Esophagus muscularis mucosa (tissue), 3 donors: ENCODE measurements at regions not wholly inside any gene's neighbourhood (a gene's known extent, or its start where the extent isn't known, plus 50 kb on each side); places are given as distances from the start of the nearest gene placed in this dataset.

Experiments
- POLR2A ChIP-seq: fragments of 450-650 bp; IDR thresholded peaks from one replicate; pipeline ENCODE4 v1.6.1; 2017; ENCODE audit warnings: antibody characterized with exemption, moderate library complexity, mild to moderate bottlenecking, low read depth
- TF ChIP-seq, protein P1 (sequence below), 3 experiments: fragments of 200-600 bp in 2 of 3; fragments of 450-650 bp in 1 of 3; sonication (generic) in 2 of 3; IDR thresholded peaks; one replicate each; pipeline ENCODE4 v1.5.1; 2017 to 2019; ENCODE audit warnings: antibody characterized with exemption in 3 of 3, mild to moderate bottlenecking in 2 of 3, moderate library complexity in 1 of 3

GRCh38 chr2:41495050-41495449, 552.8 kb upstream of the PKDCC start:
- TF ChIP-seq, protein P1, sequence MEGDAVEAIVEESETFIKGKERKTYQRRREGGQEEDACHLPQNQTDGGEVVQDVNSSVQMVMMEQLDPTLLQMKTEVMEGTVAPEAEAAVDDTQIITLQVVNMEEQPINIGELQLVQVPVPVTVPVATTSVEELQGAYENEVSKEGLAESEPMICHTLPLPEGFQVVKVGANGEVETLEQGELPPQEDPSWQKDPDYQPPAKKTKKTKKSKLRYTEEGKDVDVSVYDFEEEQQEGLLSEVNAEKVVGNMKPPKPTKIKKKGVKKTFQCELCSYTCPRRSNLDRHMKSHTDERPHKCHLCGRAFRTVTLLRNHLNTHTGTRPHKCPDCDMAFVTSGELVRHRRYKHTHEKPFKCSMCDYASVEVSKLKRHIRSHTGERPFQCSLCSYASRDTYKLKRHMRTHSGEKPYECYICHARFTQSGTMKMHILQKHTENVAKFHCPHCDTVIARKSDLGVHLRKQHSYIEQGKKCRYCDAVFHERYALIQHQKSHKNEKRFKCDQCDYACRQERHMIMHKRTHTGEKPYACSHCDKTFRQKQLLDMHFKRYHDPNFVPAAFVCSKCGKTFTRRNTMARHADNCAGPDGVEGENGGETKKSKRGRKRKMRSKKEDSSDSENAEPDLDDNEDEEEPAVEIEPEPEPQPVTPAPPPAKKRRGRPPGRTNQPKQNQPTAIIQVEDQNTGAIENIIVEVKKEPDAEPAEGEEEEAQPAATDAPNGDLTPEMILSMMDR (IDR thresholded peaks at IDR 0.05): no peak
- no peak for TF ChIP-seq POLR2A
